Sigmoid colon (tissue), 6 donors: ENCODE measurements at regions not wholly inside any gene's neighbourhood (a gene's known extent, or its start where the extent isn't known, plus 50 kb on each side); places are given as distances from the start of the nearest gene placed in this dataset.

Source experiments
- DNase-seq: peaks from one replicate; pipeline ENCODE4 v3.0.0-alpha.2; 2019
- H3K27ac ChIP-seq, 4 donors: fragments of 200-600 bp; sonication (generic); one replicate each; pipeline ENCODE4 v1.5.1; 2016 to 2019; ENCODE audit warnings: mild to moderate bottlenecking in 1 of 4
- H3K27me3 ChIP-seq, 3 donors: fragments of 200-600 bp; sonication (generic); one replicate each; pipeline ENCODE4 v1.5.1; 2019; ENCODE audit warnings: mild to moderate bottlenecking in 1 of 3
- H3K36me3 ChIP-seq, 4 donors: fragments of 200-600 bp; sonication (generic); one replicate each; pipeline ENCODE4 v1.5.1; 2016 to 2019
- H3K4me1 ChIP-seq, 4 donors: fragments of 200-600 bp; sonication (generic); one replicate each; pipeline ENCODE4 v1.5.1; 2017 to 2019
- H3K4me3 ChIP-seq, 4 donors: fragments of 200-600 bp; sonication (generic); one replicate each; pipeline ENCODE4 v1.5.1; 2017 to 2019; ENCODE audit warnings: mild to moderate bottlenecking in 2 of 4, moderate library complexity in 1 of 4
- H3K9me3 ChIP-seq, 4 donors: fragments of 200-600 bp in 3 of 4; sonication (generic) in 3 of 4; one replicate each; pipeline versions ENCODE4 v1.5.1 to v1.6.1; 2013 to 2019
- EP300 ChIP-seq, 4 donors: sonication (generic); formaldehyde crosslinking; IDR thresholded peaks; one replicate each; pipeline ENCODE4 v1.6.1; 2017; ENCODE audit warnings: antibody characterized with exemption in 4 of 4
- POLR2A ChIP-seq, 2 donors: fragments of 450-650 bp; IDR thresholded peaks; one replicate each; pipeline ENCODE4 v1.6.1; 2016; ENCODE audit warnings: antibody characterized with exemption in 2 of 2, mild to moderate bottlenecking in 2 of 2, moderate library complexity in 2 of 2
- POLR2AphosphoS5 ChIP-seq, 4 donors: sonication (generic); formaldehyde crosslinking; IDR thresholded peaks; one replicate each; pipeline ENCODE4 v1.6.1; 2017; ENCODE audit warnings: antibody characterized with exemption in 4 of 4
- WGBS, 2 donors: extraction: QIAGEN DNeasy Blood & Tissue Kit; methylation state at CpG; one replicate each; pipeline ENCODE4 v1.1.7; 2013; 5-methylcytosine and 5-hydroxymethylcytosine counted together
- intact Hi-C: fragments of 100-400 bp; cut with DNase I; formaldehyde crosslinking; loops from one replicate; pipeline ENCODE4 v1.15.1; 2023
- TF ChIP-seq, protein P1 (sequence below), 4 experiments: fragments of 450-650 bp in 3 of 4; fragments of 200-600 bp in 1 of 4; IDR thresholded peaks; one replicate each; pipeline ENCODE4 v1.5.1; 2016 to 2019; ENCODE audit warnings: antibody characterized with exemption in 4 of 4, mild to moderate bottlenecking in 3 of 4, moderate library complexity in 2 of 4
- donor health status: healthy with polysubstance abuse.
- donor health status: healthy.

DNA sequence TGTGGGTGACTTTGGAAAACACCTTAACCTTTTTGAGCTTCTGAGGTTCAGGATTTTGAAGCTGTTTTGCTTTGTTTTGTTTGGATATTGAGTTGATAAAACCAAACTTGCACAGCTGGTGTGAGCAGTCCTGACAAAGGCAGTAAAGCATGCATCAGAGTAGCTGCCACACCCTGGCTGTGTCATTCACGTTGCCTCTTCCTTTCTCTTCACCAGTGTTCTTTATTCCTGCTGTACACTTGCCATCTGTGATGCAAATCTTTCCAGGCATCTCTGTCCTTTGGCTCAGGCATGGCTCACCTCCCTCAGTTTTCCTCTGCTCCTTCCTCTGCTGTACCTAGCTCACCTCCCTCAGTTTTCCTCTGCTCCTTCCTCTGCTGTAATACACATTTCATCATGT is 1850.2 kb upstream of the AGA start:
- intact Hi-C loops, result no loop called here
- 13 to 45% methylated on average over 1 of the region's 1 CpG for WGBS, 2 donors
- Histone ChIP-seq H3K27me3 (no peaks in the 10 kb centered on the region), H3K36me3 (no peaks in the 10 kb centered on the region), H3K4me1 (no peaks in the 10 kb centered on the region), H3K4me3 (no peak overlapping the region), H3K9me3 (no peaks in the 10 kb centered on the region), H3K27ac (no peak overlapping the region)
- DNase-seq, result no peak
- no peak for TF ChIP-seq POLR2AphosphoS5 (IDR thresholded peaks at IDR 0.05)
- TF ChIP-seq POLR2A (IDR thresholded peaks at IDR 0.05), result no peak
- no peak for TF ChIP-seq EP300 (IDR thresholded peaks at IDR 0.05)
- TF ChIP-seq, protein P1, sequence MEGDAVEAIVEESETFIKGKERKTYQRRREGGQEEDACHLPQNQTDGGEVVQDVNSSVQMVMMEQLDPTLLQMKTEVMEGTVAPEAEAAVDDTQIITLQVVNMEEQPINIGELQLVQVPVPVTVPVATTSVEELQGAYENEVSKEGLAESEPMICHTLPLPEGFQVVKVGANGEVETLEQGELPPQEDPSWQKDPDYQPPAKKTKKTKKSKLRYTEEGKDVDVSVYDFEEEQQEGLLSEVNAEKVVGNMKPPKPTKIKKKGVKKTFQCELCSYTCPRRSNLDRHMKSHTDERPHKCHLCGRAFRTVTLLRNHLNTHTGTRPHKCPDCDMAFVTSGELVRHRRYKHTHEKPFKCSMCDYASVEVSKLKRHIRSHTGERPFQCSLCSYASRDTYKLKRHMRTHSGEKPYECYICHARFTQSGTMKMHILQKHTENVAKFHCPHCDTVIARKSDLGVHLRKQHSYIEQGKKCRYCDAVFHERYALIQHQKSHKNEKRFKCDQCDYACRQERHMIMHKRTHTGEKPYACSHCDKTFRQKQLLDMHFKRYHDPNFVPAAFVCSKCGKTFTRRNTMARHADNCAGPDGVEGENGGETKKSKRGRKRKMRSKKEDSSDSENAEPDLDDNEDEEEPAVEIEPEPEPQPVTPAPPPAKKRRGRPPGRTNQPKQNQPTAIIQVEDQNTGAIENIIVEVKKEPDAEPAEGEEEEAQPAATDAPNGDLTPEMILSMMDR (IDR thresholded peaks at IDR 0.05), result no peak

DNA sequence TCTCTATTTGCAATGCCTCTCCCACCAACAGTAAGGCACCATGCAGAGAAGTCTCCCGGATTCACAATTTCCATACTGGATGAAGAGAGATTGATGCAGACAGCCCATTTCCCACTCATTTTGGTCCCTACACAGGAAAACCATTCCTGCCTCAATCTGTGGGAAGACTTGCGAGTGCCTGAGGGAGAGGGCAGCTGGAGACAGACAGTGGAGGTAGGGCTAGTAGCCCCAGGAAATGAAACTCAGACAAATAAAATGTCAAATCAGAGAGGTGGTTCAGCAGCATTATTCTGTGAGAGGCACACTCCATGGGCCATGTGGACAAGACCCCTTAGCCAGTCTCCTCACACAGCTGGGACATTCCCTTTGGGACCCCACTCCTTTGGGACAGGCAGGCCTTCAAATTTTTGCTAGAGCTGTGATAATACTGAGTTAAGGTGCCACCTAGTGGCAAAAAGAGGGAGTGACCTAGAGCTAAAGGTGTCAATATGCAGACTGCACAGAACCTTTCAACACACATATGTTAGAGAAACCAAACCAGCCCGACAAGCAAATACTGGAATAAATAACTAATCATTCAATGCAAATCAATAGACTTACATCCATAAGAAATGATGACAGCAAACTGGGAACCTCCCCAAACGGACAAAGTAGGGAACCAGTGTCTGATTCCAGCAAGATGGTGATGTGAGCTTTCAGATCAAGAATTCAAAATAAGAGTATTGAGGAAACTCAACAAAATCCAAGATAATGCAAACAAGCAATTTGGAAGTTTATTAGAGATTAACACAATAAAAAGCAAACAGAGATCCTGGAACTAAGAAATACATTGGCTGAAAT is 1865.3 kb upstream of the AGA start:
- Histone ChIP-seq H3K27me3 (no peaks in the 10 kb centered on the region), H3K27ac (no peak overlapping the region), H3K36me3 (no peaks in the 10 kb centered on the region), H3K4me1 (no peaks in the 10 kb centered on the region), H3K9me3 (peaks cover 0 to 4% (median 1%) of the 10 kb centered on the region in 4 donors), H3K4me3 (no peak overlapping the region)
- 61 to 77% methylated on average over 4 of the region's 4 CpGs for WGBS, 2 donors
- DNase-seq, result no peak
- intact Hi-C loops, result no loop called here
- TF ChIP-seq POLR2AphosphoS5 (IDR thresholded peaks at IDR 0.05) (no peak), POLR2A (IDR thresholded peaks at IDR 0.05) (no peak)
- TF ChIP-seq, protein P1 (IDR thresholded peaks at IDR 0.05), result peak in 1 of 4 experiments; percentile 9

DNA sequence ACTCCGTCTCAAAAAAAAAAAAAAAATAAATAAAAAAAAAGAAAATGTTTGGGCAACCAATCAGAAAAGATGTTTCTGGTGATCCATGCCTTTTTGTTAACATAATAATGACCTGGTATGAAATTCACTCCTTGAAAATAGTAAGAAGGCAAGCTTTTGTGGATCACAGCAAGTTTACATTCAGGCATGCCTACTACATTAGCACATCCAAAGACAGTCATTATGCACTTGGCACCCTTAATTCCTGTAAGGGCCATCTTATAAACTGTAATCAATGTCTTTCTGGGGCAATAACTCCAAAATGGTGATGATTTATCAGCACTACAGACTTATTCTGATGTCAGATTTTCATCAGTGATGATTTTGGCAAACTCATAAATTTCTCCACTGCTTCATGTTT is 1871.6 kb upstream of the AGA start:
- Histone ChIP-seq H3K27me3 (no peaks in the 10 kb centered on the region), H3K4me1 (no peaks in the 10 kb centered on the region), H3K27ac (no peak overlapping the region), H3K9me3 (peaks cover 0 to 2% (median 0%) of the 10 kb centered on the region in 4 donors), H3K4me3 (no peak overlapping the region), H3K36me3 (no peaks in the 10 kb centered on the region)
- TF ChIP-seq EP300 (IDR thresholded peaks at IDR 0.05), result no peak
- no peak for TF ChIP-seq POLR2A (IDR thresholded peaks at IDR 0.05)
- no peak for TF ChIP-seq POLR2AphosphoS5 (IDR thresholded peaks at IDR 0.05)
- TF ChIP-seq, protein P1 (IDR thresholded peaks at IDR 0.05), result no peak
- intact Hi-C loops, result no loop called here
- WGBS, 2 donors, result 82 to 100% methylated on average over 1 of the region's 1 CpG
- DNase-seq, result no peak

DNA sequence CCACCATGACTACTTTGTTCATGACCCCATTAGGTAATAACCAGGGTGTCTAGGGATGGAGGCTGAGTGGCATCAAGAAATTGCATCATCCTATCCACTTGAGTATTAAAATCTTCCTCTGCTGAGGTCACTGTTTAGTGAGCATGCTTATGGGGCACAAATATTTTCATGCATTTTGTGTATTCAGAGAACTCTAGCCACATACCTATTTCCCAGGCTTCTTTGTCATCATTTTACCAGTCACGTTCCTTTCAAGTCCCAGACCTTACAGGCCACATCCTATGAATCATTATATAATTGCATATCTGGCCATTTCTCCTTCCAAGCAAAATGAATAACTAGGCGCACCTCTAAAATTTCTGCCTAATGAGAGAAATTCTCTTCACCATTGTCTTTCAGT is 1882.9 kb upstream of the AGA start:
- Histone ChIP-seq H3K4me1 (no peaks in the 10 kb centered on the region), H3K36me3 (no peaks in the 10 kb centered on the region), H3K27me3 (no peaks in the 10 kb centered on the region), H3K27ac (no peak overlapping the region), H3K4me3 (no peak overlapping the region), H3K9me3 (no peaks in the 10 kb centered on the region)
- TF ChIP-seq EP300 (IDR thresholded peaks at IDR 0.05) (no peak), POLR2AphosphoS5 (IDR thresholded peaks at IDR 0.05) (no peak), POLR2A (IDR thresholded peaks at IDR 0.05) (no peak)
- TF ChIP-seq, protein P1 (IDR thresholded peaks at IDR 0.05), result no peak
- intact Hi-C loops, result no loop called here
- DNase-seq, result no peak
- WGBS, 2 donors, result 86 to 93% methylated on average over 2 of the region's 2 CpGs
